K562 (cell line): ENCODE measurements at regions not wholly inside any gene's neighbourhood (a gene's known extent, or its start where the extent isn't known, plus 50 kb on each side); places are given as distances from the start of the nearest gene placed in this dataset.
"Not testable (repeated sequence)": the region's sequence is repeated elsewhere in the genome, so short reads cannot be mapped to it uniquely, and the experiment has no call there.

ENCODE experiments used
- ATAC-seq: fragments of 200-7000 bp; cut with Tn5 transposase; 3 replicates; pipeline ENCODE4 v1.9.1; 2020; ENCODE audit warnings: moderate library complexity
- BruUV-seq: library from RNA; stranded (reverse); fragments of 400-500 nt; replicated peaks from 2 replicates; lab custom pipeline; 2021; lab: Mats Ljungman, UMichigan
- CTCF ChIA-PET: fragments of 300-600 bp; formaldehyde crosslinking; extraction: SDS; loops from one replicate; lab custom pipeline; 2021; ENCODE audit warnings: low intra/inter-chr PET ratio; lab: Yijun Ruan, JAX
- POLR2A ChIA-PET: fragments of 300-600, 350-650 bp; sonication (Branson Sonifier 250); formaldehyde crosslinking; extraction: SDS; loops from one replicate; lab custom pipeline; 2021; ENCODE audit warnings: antibody characterized with exemption, inconsistent platforms; lab: Yijun Ruan, JAX
- DNase-seq, 4 experiments: peaks; one replicate each; pipeline versions ENCODE4 v3.0.0 to v3.0.0-alpha.2; 2011 to 2018; ENCODE audit warnings: low spot score in 3 of 4, mixed read lengths in 3 of 4; ENCODE audit errors: extremely low read depth in 1 of 4
- FAIRE-seq: peaks from 2 replicates; lab custom pipeline; 2011; peaks lifted over from hg19 to GRCh38; lab: Jason Lieb, UNC
- H2AFZ ChIP-seq: 2 replicates; pipeline ENCODE4 v1.6.0; 2011; ENCODE audit warnings: low read depth, low read length, control low read depth, inconsistent platforms
- H3K27ac ChIP-seq: fragments of 200-600 bp; 3 replicates; pipeline ENCODE4 v1.8.0; 2011; ENCODE audit warnings: low read depth, mild to moderate bottlenecking, control low read depth, inconsistent platforms, low read length, moderate library complexity, mixed read lengths; ENCODE audit errors: extremely low read depth
- H3K27me3 ChIP-seq, 2 experiments: fragments of 300-600 bp in 1 of 2; 2 replicates in 1 of 2; 3 replicates in 1 of 2; pipeline versions ENCODE4 v1.6.0 to v1.8.0; 2011; ENCODE audit warnings: inconsistent platforms in 2 of 2, low read length in 2 of 2, mild to moderate bottlenecking in 1 of 2, mixed read lengths in 1 of 2, moderate library complexity in 1 of 2; ENCODE audit not compliant: control insufficient read depth in 2 of 2, insufficient read depth in 2 of 2
- H3K36me3 ChIP-seq: fragments of 300-600 bp; 3 replicates; pipeline ENCODE4 v1.8.0; 2011; ENCODE audit warnings: mild to moderate bottlenecking, low read length, inconsistent platforms; ENCODE audit not compliant: control insufficient read depth, insufficient read depth
- H3K4me1 ChIP-seq, 2 experiments: fragments of 200-600 bp in 1 of 2; replicated peaks in 1 of 2; 2 replicates in 1 of 2; 3 replicates in 1 of 2; pipeline versions ENCODE4 v1.5.1 to v1.8.0; 2011; ENCODE audit warnings: inconsistent platforms in 2 of 2, low read length in 2 of 2, mild to moderate bottlenecking in 1 of 2, mixed read lengths in 1 of 2, moderate library complexity in 1 of 2; ENCODE audit not compliant: control insufficient read depth in 2 of 2, insufficient read depth in 2 of 2
- H3K4me2 ChIP-seq: 2 replicates; pipeline ENCODE4 v1.6.1; 2011; ENCODE audit warnings: low read length, control low read depth, inconsistent platforms, mixed read lengths; ENCODE audit not compliant: insufficient read depth
- H3K4me3 ChIP-seq: fragments of 200-600 bp; sonication (generic), shearing (Covaris generic); 2 replicates; pipeline ENCODE4 v1.5.1; 2016; ENCODE audit warnings: control low read depth, inconsistent platforms
- H3K79me2 ChIP-seq: fragments of 200-600 bp; 3 replicates; pipeline ENCODE4 v1.8.0; 2011; ENCODE audit warnings: low read length, inconsistent platforms; ENCODE audit not compliant: control insufficient read depth, insufficient read depth
- H3K9ac ChIP-seq, 2 experiments: 2 replicates each; pipeline versions ENCODE4 v1.6.0 to v1.6.1; 2011; ENCODE audit warnings: low read depth in 2 of 2, low read length in 2 of 2, control low read depth in 1 of 2, inconsistent platforms in 1 of 2, mild to moderate bottlenecking in 1 of 2, mixed read lengths in 1 of 2; ENCODE audit not compliant: insufficient read depth in 1 of 2
- H3K9me1 ChIP-seq: one replicate; pipeline ENCODE4 v1.6.0; 2011; ENCODE audit warnings: inconsistent platforms, mild to moderate bottlenecking, low read length, moderate library complexity; ENCODE audit not compliant: control insufficient read depth, insufficient read depth
- H3K9me3 ChIP-seq: replicated peaks from 2 replicates; pipeline ENCODE4 v1.5.1; 2011; ENCODE audit warnings: low read depth, low read length, inconsistent platforms; ENCODE audit not compliant: control insufficient read depth, insufficient read depth
- H4K20me1 ChIP-seq: replicated peaks from 2 replicates; pipeline ENCODE4 v1.6.1; 2011; ENCODE audit warnings: low read length, inconsistent platforms, mixed read lengths; ENCODE audit not compliant: control insufficient read depth, insufficient read depth
- FOXK1 ChIP-seq: sonication (generic); formaldehyde crosslinking; IDR thresholded peaks from 2 replicates; pipeline ENCODE4 v1.8.0; 2022; ENCODE audit warnings: missing genetic modification reagents, mild to moderate bottlenecking, borderline replicate concordance
- GATAD2B ChIP-seq: fragments of 450-650 bp; IDR thresholded peaks from 2 replicates; pipeline ENCODE4 v1.6.1; 2017; ENCODE audit warnings: mild to moderate bottlenecking, borderline replicate concordance
- MEF2D ChIP-seq: conservative IDR thresholded peaks from 2 replicates; pipeline ENCODE4 v1.6.1; 2016; ENCODE audit warnings: low read depth, missing genetic modification characterization, missing compliant biosample characterization
- SNRNP70 ChIP-seq: fragments of 200-400 bp; formaldehyde crosslinking; optimal IDR thresholded peaks from 2 replicates; pipeline ENCODE3; 2017; ENCODE audit warnings: low read depth, low read length
- TFAM ChIP-seq: fragments of 250-450 bp; sonication (Bioruptor Pico); conservative IDR thresholded peaks from 2 replicates; pipeline ENCODE4 v1.5.0; 2021; ENCODE audit warnings: mild to moderate bottlenecking, moderate library complexity
- YY1 ChIP-seq, 3 experiments: IDR thresholded peaks; 2 replicates each; pipeline ENCODE4 v1.6.1; 2011; ENCODE audit warnings: low read length in 2 of 3, mild to moderate bottlenecking in 2 of 3, moderate library complexity in 2 of 3, borderline replicate concordance in 1 of 3, control low read depth in 1 of 3, low read depth in 1 of 3; ENCODE audit not compliant: insufficient read depth in 3 of 3, insufficient replicate concordance in 2 of 3, control insufficient read depth in 1 of 3, insufficient read length in 1 of 3; ENCODE audit errors: extremely low read depth in 1 of 3
- ZKSCAN8 ChIP-seq: fragments of 200-800 bp; sonication (Bioruptor generic); IDR thresholded peaks from 2 replicates; pipeline ENCODE4 v1.6.1; 2016; ENCODE audit warnings: missing genetic modification characterization, missing compliant biosample characterization
- WGBS: fragments of 100-300 bp; shearing (Covaris generic); methylation state at CpG from one replicate; pipeline ENCODE4 v1.1.6; 2016; ENCODE audit warnings: low coverage, mixed read lengths; ENCODE audit not compliant: insufficient coverage; ENCODE audit errors: missing lambda C conversion rate; 5-methylcytosine and 5-hydroxymethylcytosine counted together
- in situ Hi-C: fragments of 300-500 bp; cut with MboI; formaldehyde crosslinking; loops from 4 replicates; pipeline ENCODE4 v1.15.0; 2018; ENCODE audit warnings: inconsistent platforms, mixed read lengths
- intact Hi-C: fragments of 100-400 bp; cut with micrococcal nuclease; formaldehyde crosslinking; loops from 2 replicates; pipeline ENCODE4 v1.14.2; 2022
- TF ChIP-seq, protein P1 (sequence below): sonication (generic); formaldehyde crosslinking; IDR thresholded peaks from 2 replicates; pipeline ENCODE4 v1.8.1; 2023; ENCODE audit warnings: mild to moderate bottlenecking, missing genetic modification reagents, moderate library complexity
- TF ChIP-seq, protein P2 (sequence below): conservative IDR thresholded peaks from 2 replicates; pipeline ENCODE4 v1.6.1; 2011; ENCODE audit warnings: low read depth, mild to moderate bottlenecking, low read length; ENCODE audit not compliant: control insufficient read depth

DNA sequence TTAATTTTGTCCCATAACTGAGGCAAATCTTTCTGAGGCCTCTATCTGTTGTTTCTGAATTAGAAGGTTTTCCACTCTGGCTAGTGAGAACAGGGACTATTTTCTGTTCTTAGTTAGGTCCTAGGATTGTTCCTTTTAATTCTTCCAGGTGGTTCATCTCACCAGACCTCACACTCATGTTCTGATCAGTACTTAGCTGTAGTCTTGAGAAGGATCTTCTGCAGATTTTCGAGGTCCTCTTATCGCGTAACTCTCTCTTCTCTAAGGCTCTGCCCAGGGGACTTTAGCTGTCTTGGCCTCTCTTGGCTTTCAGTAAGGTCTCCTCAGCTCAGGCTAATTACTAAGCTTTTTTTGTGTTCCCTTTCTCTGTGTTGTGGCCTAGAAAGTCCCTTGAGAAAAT is 201.1 kb downstream of the ETNK1 start:
- H3K9me1 ChIP-seq: no peaks in the 10 kb centered on the region
- no peak for FAIRE-seq
- in situ Hi-C loops (no loop called here), intact Hi-C loops (no loop called here)
- H3K9me3 ChIP-seq: no peaks in the 10 kb centered on the region; the same call in 1 of the 2 replicates
- no peaks in the 10 kb centered on the region for H3K36me3 ChIP-seq
- no peak overlapping the region for H2AFZ ChIP-seq
- H3K27ac ChIP-seq: no peak overlapping the region
- no peak for TF ChIP-seq FOXK1
- no peak for TF ChIP-seq MEF2D
- no peak for TF ChIP-seq SNRNP70
- no peak for TF ChIP-seq YY1 (IDR thresholded peaks at IDR 0.05; ENCODE audit: borderline replicate concordance in 1 of 3, control insufficient read depth in 1 of 3, extremely low read depth in 1 of 3, insufficient read depth in 3 of 3, insufficient read length in 1 of 3, insufficient replicate concordance in 2 of 3, low read depth in 1 of 3, low read length in 2 of 3)
- TF ChIP-seq, protein P1, sequence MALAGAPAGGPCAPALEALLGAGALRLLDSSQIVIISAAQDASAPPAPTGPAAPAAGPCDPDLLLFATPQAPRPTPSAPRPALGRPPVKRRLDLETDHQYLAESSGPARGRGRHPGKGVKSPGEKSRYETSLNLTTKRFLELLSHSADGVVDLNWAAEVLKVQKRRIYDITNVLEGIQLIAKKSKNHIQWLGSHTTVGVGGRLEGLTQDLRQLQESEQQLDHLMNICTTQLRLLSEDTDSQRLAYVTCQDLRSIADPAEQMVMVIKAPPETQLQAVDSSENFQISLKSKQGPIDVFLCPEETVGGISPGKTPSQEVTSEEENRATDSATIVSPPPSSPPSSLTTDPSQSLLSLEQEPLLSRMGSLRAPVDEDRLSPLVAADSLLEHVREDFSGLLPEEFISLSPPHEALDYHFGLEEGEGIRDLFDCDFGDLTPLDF (CRISPR knock-in tag): no peak
- no peak for TF ChIP-seq TFAM (CRISPR knock-in tag)
- TF ChIP-seq, protein P2, sequence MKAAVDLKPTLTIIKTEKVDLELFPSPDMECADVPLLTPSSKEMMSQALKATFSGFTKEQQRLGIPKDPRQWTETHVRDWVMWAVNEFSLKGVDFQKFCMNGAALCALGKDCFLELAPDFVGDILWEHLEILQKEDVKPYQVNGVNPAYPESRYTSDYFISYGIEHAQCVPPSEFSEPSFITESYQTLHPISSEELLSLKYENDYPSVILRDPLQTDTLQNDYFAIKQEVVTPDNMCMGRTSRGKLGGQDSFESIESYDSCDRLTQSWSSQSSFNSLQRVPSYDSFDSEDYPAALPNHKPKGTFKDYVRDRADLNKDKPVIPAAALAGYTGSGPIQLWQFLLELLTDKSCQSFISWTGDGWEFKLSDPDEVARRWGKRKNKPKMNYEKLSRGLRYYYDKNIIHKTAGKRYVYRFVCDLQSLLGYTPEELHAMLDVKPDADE: no peak
- TF ChIP-seq ZKSCAN8 (CRISPR knock-in tag): no peak
- TF ChIP-seq GATAD2B: no peak
- ChIA-PET POLR2A (no interaction called here), CTCF (no interaction called here)
- H3K9ac ChIP-seq: no peak overlapping the region
- no peaks in the 10 kb centered on the region for H4K20me1 ChIP-seq
- H3K4me1 ChIP-seq: no peaks in the 10 kb centered on the region
- DNase-seq: no peak
- H3K79me2 ChIP-seq: no peaks in the 10 kb centered on the region
- no peaks in the 10 kb centered on the region for H3K27me3 ChIP-seq
- 6% methylated on average over 3 of the region's 3 CpGs for WGBS
- no TSS peak for BruUV-seq
- H3K4me2 ChIP-seq: no peak overlapping the region
- no peak overlapping the region for H3K4me3 ChIP-seq
- ATAC-seq: no peak

DNA sequence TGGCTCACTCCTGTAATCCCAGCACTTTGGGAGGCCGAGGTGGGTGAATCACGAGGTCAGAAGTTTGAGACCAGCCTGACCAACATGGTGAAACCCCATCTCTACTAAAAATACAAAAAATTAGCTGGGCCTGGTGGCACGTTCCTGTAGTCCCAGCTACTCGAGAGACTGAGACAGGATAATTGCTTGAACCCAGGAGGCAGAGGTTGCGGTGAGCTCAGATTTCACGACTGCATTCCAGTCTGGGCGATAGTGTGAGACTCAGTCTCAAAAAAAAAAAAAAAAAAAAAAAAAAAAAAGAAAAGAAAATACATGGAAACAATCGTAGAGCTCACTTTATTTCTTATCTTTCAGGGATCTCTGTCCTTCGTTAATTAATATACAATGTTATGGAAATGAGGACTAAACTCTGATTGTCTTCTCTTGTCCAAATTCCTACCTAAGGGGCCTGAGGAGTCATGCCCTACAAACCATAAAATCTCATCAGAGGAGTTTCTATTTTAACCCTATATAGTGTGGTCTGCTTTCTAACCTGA is 201.5 kb downstream of the ETNK1 start:
- H3K4me2 ChIP-seq, BruUV-seq, H3K4me3 ChIP-seq, ATAC-seq, H3K27me3 ChIP-seq, H3K9me3 ChIP-seq, H3K9me1 ChIP-seq, H4K20me1 ChIP-seq, H2AFZ ChIP-seq, DNase-seq, H3K36me3 ChIP-seq, intact Hi-C loops, in situ Hi-C loops, H3K79me2 ChIP-seq, H3K4me1 ChIP-seq, FAIRE-seq, H3K27ac ChIP-seq, CTCF ChIA-PET, H3K9ac ChIP-seq: not testable (repeated sequence)
- 4% methylated on average over 8 of the region's 9 CpGs for WGBS
- POLR2A ChIA-PET: interaction anchor here (1.1 kb wide), 1 partner anchor 9 kb away, joined by 4 read pairs; no protein-coding TSS in a partner anchor
